C4-2B (cell line): ENCODE measurements at regions not wholly inside any gene's neighbourhood (a gene's known extent, or its start where the extent isn't known, plus 50 kb on each side); places are given as distances from the start of the nearest gene placed in this dataset.

Experiments
- CTCF ChIP-seq: fragments of 450-650 bp; conservative IDR thresholded peaks from 2 replicates; pipeline ENCODE4 v1.5.1; 2017; ENCODE audit warnings: mild to moderate bottlenecking
- ZFX ChIP-seq: fragments of 450-650 bp; IDR thresholded peaks from 2 replicates; pipeline ENCODE4 v1.6.1; 2017

- no peak for TF ChIP-seq CTCF
- no peak for TF ChIP-seq ZFX
Measured at GRCh38 chr3:197364410-197365071, 66.1 kb upstream of the DLG1 start.
